ENCODE measurements at regions not wholly inside any gene's neighbourhood (a gene's known extent, or its start where the extent isn't known, plus 50 kb on each side); places are given as distances from the start of the nearest gene placed in this dataset.
"Not testable (repeated sequence)": the region's sequence is repeated elsewhere in the genome, so short reads cannot be mapped to it uniquely, and the experiment has no call there.

DNA sequence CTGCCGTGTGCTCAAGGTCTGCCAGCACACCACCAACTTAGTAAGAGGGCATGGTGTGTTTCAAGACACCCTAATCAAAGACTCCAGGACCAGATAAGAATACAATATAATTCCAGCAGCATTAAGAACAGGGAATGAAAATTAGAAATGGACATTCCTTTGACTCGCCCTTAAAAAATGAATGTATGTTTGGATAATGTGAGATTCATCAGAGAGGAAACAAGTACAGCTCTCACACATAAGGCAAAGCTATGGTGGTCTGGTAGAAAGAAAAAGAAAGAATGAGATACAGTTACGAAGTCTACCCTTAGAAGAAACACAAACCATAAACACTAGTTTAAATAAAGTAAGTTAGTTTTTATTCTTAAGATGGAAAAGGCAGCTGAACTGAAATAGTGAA lies 174.8 kb upstream of the ANK3 start:
- no peak for FAIRE-seq

DNA sequence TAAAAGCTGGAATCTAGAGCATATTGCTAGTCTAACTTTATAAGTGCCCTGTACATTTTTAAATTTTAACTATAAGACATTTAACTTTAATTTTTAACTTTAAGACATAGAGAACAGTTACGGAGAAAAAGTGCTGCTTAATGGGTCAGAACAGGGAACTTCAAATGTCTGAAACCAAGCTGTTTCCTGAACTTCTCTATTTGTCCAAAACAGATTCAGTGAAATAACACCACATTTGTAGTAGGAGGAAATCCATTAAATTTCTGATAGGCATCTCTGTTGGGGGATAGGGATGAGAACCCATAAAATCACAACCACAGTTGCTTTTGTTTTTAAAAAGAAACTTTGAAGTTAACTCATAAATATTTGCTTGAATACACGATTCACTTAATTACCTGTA lies 170.8 kb upstream of the ANK3 start:
- no peak for FAIRE-seq

DNA sequence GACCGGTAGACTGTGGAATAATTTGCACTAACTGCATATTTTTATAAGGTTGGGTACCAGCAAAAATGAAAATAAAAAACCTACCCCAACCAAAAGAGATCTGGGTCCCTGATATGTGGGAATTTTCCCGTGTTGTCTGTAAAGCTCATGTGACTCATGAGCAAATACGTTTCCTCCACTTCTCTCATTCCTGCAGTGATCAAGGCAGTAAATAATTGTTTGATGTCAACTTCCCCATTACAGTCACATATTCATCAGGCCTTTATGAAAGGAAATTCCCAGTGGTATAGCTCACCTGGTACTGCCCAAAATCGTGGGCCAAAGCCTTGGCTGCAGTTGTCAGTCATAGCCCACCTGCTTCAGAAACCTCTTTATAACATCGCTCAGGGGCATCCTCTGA lies 166.0 kb upstream of the ANK3 start:
- FAIRE-seq = no peak

DNA sequence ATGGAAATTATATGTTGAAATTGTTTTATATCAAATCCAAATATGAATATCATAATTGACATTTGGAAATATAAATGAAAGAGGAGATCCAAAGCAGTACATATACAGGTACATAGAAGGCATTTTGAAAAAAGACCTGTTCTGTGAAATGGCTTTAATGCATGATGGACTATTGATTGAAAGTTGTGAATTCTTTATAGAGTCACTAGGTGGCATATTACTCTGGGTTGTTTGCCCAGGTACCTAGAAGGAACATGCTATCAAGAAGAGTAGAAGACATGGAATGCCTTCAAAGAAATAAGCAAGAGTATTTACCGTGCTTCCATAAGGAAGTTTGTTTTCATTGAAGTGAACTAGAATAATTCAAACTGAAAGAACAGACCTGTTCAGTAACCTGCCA lies 160.0 kb upstream of the ANK3 start:
- peak; percentile 57 for FAIRE-seq

DNA sequence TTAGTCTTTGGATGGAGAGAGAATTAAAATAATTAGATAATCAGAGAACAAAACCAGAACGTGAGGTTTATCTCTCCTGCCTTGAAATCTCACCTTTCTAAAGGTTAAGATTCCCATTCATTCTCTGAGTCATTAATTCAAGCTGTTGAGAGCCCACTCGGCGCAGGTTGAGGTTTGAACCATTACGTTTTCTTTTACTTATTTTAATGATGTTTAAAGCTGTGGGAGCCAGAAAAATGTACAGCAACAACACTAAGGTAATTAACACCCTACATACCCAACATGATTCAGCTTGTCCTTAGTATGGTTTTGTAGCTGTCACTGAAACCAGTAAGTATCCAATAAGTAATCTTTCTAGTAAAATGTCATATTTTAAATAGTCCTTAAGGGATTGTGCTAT lies 153.0 kb upstream of the ANK3 start:
- no peak for FAIRE-seq

DNA sequence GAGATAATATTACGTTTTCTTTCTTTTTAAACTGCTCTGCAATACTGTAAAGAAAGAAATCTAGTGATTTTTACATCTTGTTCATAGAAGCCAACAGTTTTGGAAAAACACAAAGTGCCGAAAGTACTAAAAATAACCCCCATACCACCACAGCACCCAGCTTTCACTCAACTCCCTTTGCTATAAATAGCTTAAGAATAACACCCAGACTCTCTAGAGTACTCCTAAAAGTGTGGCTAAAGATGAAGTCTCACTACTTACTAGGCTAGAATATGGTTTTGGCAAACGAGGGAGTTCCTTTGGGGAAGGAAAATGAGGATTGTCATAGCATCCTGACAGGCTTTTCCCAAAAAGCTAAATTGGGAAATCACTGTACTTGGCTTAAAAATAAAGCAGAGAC lies 151.8 kb upstream of the ANK3 start:
- no peak for FAIRE-seq

DNA sequence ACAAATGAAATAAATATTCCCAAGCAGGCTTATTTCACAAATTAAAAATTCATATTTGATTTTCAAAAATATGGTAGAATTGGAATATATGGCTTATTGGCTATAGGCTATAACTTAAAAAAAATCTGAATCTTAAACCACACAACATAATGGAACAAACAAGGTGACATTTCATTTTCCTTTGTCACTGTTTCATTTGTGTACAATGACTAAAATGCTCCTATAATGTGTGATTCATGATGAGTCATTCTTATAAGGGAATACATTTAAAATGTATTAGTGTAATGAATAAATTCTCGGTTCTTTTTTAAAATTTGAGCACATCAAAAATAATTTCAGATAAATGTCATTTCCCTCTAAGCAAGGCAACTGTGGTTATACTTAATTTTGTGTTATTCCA lies 148.0 kb upstream of the ANK3 start:
- FAIRE-seq = no peak

DNA sequence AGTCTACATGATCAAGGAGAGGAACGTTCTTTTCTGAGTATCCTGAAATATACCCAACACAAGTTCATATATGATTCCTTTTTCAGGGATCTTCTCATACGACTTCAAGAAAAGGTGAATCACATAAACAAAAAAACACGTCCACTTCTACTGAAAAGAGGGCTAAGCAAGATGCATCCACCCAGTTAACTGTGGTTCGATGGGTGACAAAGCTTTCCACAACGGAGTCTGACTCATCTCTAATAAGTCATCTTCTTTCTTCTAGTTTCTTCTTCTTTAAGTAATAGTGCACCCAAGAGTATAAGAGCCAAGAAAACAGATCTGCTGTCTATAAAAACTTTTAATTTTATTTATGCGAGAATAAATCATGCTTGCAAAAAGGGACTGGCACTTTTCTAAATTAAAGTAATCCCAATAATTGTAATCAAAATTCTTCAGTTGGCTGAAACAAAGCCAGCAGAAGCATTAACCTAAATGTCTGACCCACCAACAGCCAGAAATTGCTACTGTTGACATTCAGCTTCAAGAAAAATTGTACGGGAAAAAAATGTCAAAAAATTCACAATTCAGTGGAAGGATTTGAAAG lies 146.9 kb upstream of the ANK3 start:
- FAIRE-seq = no peak

DNA sequence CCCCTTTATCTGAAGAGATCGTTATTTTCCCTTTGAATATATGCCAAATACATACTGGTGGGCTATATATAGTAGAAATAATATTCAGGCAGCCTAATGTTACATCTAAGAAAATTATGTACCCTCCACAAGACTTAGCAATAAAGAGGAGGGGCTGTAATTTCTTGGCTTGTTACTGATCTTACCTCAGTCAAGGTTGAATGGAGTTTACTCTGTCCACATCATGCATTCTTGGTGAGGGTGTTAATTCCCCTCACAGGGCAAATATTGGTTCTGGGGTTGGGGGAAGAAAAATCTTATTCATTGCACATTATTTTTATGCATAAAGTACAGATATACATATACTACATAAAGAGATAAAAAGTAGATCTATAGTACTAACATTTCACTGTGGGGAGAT lies 145.8 kb upstream of the ANK3 start:
- no peak for FAIRE-seq

DNA sequence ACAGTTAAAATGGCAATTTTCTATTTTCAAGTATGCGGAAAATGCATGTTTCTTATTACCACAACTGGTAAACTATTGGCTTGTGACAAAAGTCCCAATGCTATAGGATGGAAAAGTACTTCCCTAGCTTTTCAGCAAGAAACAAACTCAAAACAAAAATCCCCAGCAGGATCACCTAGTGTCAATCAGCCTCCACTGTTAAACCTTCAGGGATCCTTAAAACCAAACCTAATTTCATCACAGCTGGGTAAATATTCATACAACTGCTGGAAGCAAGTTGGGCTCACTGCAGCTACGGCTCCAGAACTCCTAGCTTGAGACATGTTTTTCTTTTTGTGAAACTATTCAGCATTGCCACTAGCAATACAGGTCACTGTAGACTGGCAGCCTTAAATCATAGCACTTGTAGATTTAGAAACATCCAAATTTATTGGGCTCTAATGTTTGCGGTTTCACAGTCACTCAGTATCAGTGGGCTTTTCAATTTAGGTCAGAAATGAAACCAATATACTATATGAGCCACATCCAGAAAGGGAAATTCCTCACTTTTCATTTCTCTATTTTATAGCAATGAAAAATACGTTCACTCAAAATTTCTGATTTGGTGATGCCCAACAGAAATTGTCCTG lies 145.2 kb upstream of the ANK3 start:
- FAIRE-seq = no peak

DNA sequence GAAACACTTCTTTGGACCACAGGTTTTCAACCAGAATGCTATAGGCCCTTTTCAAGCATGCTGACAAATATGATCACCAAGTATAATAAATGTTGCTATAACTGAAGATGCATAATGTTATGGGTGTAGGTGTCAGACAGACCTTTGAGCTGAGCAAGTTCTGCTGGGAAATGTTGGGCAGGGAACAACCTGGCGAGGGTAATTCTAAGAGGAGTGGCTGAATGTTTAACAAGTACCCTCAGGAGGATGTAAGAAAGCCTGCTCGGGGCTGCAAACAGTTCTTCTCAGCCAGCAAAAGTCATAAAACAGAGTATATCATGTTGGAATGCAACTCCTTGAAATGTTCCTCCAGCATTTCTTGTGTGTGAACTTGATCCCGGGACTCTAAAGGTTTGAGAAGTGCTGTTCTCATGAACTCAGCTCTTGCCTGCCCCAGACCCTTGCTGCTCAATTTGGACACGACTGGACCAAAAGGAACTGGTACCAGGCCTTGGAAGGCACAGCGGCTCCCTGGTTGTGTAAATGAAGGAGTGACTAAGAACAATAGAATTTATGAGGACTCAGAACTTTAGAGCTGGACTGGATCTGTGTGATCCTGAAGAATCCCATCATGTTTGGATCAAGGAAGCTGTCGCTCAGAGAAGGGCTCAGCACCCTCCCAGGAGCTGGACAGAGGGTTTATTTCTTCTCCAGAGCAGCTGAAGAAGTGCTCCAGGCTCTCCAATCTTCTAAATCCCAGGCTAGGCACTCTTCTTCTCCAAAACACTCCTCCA lies 143.2 kb upstream of the ANK3 start:
- no peak for FAIRE-seq

DNA sequence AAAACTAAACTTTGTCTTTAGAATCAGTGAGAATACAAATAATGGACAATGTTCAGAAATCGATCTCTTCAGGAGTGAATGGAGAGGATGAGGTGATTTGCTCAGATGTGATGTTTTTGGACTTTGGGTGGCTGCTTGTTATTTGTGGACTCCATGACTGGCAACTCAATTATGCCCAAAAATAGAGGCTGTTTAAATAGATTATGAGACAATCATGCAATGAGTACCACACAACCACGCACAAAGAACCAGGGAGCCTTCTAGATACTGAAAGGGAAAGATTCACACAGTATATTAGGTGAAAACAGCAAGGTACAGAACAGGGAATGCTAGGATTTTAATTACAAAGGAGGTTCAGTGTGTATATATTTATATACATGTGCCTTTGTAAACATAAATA lies 141.3 kb upstream of the ANK3 start:
- no peak for FAIRE-seq

DNA sequence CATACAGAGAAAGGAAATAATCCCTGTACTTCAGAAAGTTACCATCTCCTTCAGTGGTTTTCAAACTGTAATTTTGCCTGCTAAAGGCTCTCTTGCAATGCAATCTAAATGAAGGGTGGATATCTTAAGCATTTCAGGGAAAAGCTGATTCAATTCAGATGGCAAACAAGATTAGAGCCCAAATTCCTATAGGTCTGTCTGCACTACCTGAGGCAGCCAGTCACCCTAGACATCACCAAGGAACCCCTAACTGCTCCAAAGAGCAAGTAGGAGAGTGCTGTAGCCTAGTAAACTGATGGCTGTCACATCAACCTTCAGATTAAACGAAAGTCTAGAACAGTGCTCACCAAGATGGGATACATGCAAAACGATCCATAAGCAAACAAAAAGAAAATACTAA lies 138.0 kb upstream of the ANK3 start:
- FAIRE-seq = no peak

DNA sequence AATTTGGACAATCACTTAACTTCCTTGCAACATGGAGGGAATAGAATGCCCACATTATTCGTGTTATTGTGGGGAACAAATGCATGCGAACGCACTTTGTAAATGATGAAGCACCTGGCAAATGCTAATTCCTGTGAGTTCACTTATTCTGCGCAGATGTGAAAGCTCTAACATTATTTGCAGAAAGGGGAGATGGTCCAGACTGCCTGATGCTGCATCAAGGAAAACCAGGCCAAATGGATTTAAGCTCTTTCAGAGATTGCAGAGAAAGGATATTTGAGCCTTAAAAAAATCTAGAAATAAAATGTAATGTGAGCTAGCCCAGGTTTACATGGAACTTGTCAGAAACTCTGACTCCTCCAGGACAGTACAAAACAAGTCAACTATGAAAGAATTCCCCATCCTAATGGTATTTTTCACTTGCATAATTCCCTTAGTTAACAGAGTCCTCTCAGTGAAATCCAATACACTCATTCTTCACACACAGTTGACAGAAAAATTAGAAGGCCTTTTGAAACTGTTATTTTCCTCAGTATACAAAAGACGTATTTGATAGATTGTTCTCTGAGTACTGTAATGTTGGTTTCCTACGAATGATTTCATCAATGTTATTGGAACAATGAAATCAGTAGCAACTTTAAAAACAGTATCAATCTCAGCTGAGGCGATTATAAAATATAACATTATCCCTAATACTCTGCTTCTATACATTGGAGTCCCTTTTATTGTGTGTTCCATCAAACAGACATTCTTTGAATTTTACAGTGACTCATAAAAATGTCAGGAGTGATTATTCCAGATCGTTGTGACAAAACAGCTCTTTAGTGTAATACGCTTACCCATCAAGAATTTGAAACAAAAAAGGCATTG lies 136.3 kb upstream of the ANK3 start:
- no peak for FAIRE-seq

DNA sequence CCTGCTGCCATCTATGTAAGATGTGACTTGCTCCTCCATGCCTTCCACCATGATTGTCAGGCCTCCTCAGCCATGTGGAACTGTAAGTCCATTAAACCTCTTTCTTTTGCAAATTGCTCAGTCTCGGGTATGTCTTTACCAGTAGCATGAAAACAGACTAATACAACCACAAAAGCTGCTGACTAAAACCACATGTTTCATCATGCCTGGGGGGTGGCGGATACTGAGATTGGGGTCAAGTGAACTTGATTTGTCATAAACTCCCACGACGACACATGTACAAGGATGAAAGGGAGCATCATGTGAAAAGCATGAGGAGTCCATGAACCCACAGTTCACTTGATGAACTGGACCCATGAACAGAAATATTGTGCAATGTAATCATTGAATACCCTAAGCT lies 134.9 kb upstream of the ANK3 start:
- no peak for FAIRE-seq

DNA sequence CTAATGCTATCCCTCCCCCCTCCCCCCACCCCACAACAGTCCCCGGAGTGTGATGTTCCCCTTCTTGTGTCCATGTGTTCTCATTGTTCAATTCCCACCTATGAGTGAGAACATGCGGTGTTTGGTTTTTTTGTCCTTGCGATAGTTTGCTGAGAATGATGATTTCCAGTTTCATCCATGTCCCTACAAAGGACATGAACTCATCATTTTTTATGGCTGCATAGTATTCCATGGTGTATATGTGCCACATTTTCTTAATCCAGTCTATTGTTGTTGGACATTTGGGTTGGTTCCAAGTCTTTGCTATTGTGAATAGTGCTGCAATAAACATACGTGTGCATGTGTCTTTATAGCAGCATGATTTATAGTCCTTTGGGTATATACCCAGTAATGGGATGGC lies 133.7 kb upstream of the ANK3 start:
- not testable (repeated sequence) for FAIRE-seq

DNA sequence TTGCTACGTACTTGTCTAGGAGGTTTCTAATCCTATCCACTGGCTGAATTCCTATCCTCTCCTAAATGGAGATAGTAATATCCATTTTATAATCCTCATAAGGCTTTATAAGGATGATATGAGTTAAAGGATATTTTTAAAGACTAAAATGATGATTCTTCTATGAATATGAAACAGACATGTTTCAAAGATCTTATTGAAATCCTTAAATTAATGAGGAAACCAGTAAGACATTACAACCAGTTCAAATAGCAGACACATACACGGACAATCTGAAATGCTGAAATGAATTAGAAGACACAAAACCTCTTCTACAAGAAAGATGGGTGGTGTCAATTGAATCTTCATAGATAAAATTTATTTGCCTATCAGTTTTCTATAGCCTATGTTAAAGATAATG lies 132.9 kb upstream of the ANK3 start:
- FAIRE-seq = no peak

DNA sequence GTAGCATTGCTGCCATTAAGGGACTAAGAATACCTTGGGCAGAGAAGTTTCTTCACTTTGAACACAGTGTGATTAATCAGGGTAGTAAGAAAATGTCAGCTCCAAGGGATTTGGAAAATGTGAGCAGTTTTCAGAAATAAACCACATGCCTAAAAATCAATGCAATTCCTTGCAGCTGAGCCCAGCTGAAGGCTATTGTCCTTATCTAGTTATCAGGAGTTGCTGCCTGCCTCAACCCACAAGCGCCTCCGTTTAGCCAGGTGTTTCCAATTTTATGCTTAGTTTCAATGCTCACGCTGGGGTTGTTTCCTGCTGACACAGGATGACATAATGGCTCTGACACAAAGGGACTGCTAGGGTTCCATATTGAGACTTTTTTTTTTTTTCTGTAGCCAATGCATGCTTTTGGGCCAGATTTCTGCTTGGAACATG lies 132.3 kb upstream of the ANK3 start:
- no peak for FAIRE-seq

DNA sequence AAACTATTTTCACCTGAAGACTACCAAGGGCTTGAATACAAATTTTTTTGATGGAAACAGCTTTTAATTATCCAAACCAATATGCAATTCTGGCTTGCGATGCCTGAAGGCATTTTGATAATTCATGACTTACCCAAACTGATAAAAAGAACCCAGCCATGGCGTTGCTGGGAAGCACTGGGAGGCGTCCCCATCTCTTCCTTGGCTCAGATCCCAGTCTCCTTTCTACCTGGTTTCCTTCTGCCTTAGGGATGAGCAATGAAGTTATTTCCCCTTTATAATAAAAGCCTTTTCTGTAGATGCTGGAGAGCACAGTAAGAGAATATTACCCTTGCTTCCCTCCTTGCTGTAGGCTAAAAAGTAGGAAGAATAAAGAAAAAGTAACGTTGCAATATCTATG lies 129.1 kb upstream of the ANK3 start:
- FAIRE-seq = no peak

DNA sequence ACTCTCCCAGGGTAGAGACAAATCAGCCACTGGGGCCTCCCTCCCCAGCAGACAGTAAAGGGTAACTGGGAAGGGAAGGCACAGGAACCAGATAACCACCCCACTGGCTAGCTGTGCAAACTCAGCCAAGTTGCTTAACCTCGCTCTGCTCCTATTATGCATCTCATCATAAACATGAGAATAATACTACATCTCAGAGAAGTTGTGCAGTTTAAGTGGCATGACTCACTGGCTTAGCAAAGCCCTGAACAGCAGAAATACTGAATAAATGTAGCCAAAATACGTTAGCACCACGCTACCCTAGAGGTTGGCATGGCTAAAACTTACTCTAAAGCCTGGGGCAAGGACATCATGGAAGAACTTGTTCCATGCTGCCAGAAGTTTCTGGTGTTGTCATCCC lies 128.1 kb upstream of the ANK3 start:
- no peak for FAIRE-seq

DNA sequence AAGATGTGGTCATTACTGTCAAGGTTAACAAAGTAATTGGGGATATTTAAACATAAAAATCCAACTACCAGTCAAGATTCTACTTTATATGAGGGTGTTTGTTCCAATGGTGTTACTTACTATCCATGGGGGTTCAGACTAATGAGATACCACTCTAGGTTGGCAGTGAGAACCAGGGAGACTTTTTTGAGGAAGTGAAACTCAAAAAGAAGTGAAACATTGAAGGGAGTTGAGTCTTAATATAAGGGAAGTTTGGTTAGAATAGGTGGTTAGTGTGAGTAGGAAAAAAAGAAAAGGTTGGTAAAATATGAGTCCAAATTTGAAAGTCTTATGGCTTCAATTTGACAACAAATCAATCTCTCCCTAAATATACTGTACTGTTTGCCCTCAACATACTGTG lies 123.6 kb upstream of the ANK3 start:
- FAIRE-seq = no peak

DNA sequence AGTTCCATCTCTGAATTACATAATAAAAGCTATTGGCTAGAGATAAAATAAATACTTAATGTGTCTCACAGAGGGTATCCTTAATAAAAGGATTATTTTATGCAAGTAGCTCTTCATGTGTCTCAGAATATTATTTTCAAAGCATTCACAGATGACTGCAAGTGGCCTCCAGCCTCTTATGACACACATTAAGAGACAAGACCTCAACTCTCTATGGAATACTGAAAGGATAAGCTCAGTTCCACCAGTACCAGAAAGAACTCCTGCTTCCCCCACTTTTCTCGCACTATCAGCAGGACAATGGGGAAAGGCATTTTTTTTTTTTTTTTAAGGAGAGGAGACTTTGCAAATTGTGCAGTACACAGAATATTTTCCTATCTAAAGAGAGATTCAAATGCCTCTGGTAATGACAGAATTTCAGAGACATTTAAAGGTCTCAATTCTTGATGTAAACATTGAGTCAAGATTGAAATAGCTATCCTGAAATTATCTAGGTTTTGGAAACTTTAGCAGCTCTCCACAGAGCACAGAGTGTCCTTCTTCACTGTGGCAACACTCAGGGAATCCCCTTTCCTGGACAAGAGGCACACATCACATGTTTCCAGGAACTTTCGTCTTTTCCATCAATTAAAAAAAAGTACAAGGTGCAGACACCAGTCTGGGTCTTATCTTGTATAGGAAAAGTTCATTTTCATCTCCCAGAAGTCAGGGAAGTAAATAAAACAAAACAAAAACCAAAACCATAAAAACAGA lies 122.0 kb upstream of the ANK3 start:
- no peak for FAIRE-seq

DNA sequence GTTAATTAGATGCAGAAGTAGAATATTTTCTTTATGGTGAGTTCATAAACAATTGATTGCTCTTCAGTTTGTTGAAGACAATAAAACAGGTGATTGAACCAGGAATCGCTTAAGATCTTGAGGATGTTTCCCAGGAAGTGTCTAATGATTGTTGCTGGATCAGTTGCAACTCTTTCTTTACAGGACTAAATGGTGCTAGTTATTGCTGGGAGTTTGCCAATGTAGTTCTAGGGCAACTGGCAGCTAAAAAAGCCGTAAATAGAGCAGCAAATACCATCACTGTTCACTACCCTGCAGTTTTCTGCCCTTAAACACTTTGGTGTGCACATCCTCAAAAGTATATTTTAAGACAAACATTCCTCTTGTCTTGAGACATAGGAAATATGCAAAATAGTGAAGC lies 119.2 kb upstream of the ANK3 start:
- no peak for FAIRE-seq
